PFSK-1 (cell line): ENCODE measurements at regions not wholly inside any gene's neighbourhood (a gene's known extent, or its start where the extent isn't known, plus 50 kb on each side); places are given as distances from the start of the nearest gene placed in this dataset.

Experiments
- POLR2AphosphoS5 ChIP-seq: IDR thresholded peaks from 2 replicates; pipeline ENCODE4 v1.6.1; 2012; ENCODE audit warnings: low read depth, mild to moderate bottlenecking, control low read depth, low read length, moderate library complexity
- SIN3A ChIP-seq: IDR thresholded peaks from 2 replicates; pipeline ENCODE4 v1.6.1; 2012; ENCODE audit warnings: mild to moderate bottlenecking, low read length, moderate library complexity, borderline replicate concordance; ENCODE audit not compliant: insufficient read depth
- TAF1 ChIP-seq: IDR thresholded peaks from 2 replicates; pipeline ENCODE4 v1.6.1; 2012; ENCODE audit warnings: low read length, control low read depth, borderline replicate concordance; ENCODE audit not compliant: insufficient read depth
- TF ChIP-seq, protein P1 (sequence below), 2 experiments: IDR thresholded peaks; 2 replicates each; pipeline versions ENCODE4 v1.6.1 to v1.8.0; 2011 to 2012; ENCODE audit warnings: low read depth in 2 of 2, low read length in 2 of 2, control low read depth in 1 of 2, inconsistent platforms in 1 of 2, mild to moderate bottlenecking in 1 of 2, moderate library complexity in 1 of 2; ENCODE audit not compliant: insufficient read depth in 1 of 2

DNA sequence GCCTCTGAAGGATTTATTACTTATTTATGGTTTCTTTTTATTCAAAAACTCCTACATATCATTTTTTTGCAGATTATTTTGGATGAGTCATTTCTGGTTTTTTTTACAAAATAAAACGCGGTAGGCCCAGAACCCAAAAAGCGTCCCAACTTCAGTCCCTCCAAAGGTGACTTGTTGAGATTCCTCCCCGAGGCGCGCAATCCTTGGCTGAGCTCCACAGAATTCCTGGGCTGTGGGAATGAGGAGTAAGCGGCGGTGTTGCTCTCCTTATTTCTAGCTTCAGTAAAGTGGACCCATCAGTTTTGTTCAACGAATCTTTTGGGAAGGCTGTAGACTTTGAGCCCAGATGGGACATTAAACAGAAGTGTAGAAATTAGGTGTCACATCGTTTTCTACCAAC lies 67.0 kb upstream of the RMP24 start:
- TF ChIP-seq POLR2AphosphoS5 (no peak), TAF1 (no peak), SIN3A (no peak)
- TF ChIP-seq, protein P1, sequence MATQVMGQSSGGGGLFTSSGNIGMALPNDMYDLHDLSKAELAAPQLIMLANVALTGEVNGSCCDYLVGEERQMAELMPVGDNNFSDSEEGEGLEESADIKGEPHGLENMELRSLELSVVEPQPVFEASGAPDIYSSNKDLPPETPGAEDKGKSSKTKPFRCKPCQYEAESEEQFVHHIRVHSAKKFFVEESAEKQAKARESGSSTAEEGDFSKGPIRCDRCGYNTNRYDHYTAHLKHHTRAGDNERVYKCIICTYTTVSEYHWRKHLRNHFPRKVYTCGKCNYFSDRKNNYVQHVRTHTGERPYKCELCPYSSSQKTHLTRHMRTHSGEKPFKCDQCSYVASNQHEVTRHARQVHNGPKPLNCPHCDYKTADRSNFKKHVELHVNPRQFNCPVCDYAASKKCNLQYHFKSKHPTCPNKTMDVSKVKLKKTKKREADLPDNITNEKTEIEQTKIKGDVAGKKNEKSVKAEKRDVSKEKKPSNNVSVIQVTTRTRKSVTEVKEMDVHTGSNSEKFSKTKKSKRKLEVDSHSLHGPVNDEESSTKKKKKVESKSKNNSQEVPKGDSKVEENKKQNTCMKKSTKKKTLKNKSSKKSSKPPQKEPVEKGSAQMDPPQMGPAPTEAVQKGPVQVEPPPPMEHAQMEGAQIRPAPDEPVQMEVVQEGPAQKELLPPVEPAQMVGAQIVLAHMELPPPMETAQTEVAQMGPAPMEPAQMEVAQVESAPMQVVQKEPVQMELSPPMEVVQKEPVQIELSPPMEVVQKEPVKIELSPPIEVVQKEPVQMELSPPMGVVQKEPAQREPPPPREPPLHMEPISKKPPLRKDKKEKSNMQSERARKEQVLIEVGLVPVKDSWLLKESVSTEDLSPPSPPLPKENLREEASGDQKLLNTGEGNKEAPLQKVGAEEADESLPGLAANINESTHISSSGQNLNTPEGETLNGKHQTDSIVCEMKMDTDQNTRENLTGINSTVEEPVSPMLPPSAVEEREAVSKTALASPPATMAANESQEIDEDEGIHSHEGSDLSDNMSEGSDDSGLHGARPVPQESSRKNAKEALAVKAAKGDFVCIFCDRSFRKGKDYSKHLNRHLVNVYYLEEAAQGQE (IDR thresholded peaks at IDR 0.05; ENCODE audit: insufficient read depth in 1 of 2, low read depth in 2 of 2, low read length in 2 of 2) = no peak
